ENCODE measurements at regions not wholly inside any gene's neighbourhood (a gene's known extent, or its start where the extent isn't known, plus 50 kb on each side); places are given as distances from the start of the nearest gene placed in this dataset.
"Not testable (repeated sequence)": the region's sequence is repeated elsewhere in the genome, so short reads cannot be mapped to it uniquely, and the experiment has no call there.

GRCh38 chr5:2533848-2534247, 217.6 kb downstream of the IRX2 start:
- not testable (repeated sequence) for H3K9ac ChIP-seq (ENCODE audit: low read length); H3K4me1 ChIP-seq (ENCODE audit: control insufficient read depth, insufficient read depth, low read length); H3K36me3 ChIP-seq (ENCODE audit: control insufficient read depth, insufficient read depth, low read length); H3K27me3 ChIP-seq (ENCODE audit: control insufficient read depth, insufficient read depth, low read length); H3K27ac ChIP-seq (ENCODE audit: low read depth, low read length); H3K4me3 ChIP-seq (ENCODE audit: low read length)

GRCh38 chr5:2532809-2533208, 218.7 kb downstream of the IRX2 start:
- no peak overlapping the region for H3K9ac ChIP-seq (ENCODE audit: low read length)
- H3K27me3 ChIP-seq (ENCODE audit: control insufficient read depth, insufficient read depth, low read length), result peaks cover 2% of the 10 kb centered on the region
- H3K4me1 ChIP-seq (ENCODE audit: control insufficient read depth, insufficient read depth, low read length), result no peaks in the 10 kb centered on the region
- H3K36me3 ChIP-seq (ENCODE audit: control insufficient read depth, insufficient read depth, low read length), result no peaks in the 10 kb centered on the region
- no peak overlapping the region for H3K4me3 ChIP-seq (ENCODE audit: low read length)
- no peak overlapping the region for H3K27ac ChIP-seq (ENCODE audit: low read depth, low read length)

- no peaks in the 10 kb centered on the region for H3K4me1 ChIP-seq (ENCODE audit: control insufficient read depth, insufficient read depth, low read length)
- peaks cover 2% of the 10 kb centered on the region for H3K27me3 ChIP-seq (ENCODE audit: control insufficient read depth, insufficient read depth, low read length)
- H3K36me3 ChIP-seq (ENCODE audit: control insufficient read depth, insufficient read depth, low read length), result no peaks in the 10 kb centered on the region
- H3K27ac ChIP-seq (ENCODE audit: low read depth, low read length), result no peak overlapping the region
- no peak overlapping the region for H3K4me3 ChIP-seq (ENCODE audit: low read length)
- H3K9ac ChIP-seq (ENCODE audit: low read length), result no peak overlapping the region
Observed at GRCh38 chr5:2531318-2531717, 220.2 kb downstream of the IRX2 start.

GRCh38 chr5:2530609-2531008, 220.9 kb downstream of the IRX2 start:
- Histone ChIP-seq H3K4me1 (ENCODE audit: control insufficient read depth, insufficient read depth, low read length) (no peaks in the 10 kb centered on the region), H3K27ac (ENCODE audit: low read depth, low read length) (no peak overlapping the region), H3K27me3 (ENCODE audit: control insufficient read depth, insufficient read depth, low read length) (peaks cover 2% of the 10 kb centered on the region), H3K36me3 (ENCODE audit: control insufficient read depth, insufficient read depth, low read length) (no peaks in the 10 kb centered on the region), H3K9ac (ENCODE audit: low read length) (no peak overlapping the region), H3K4me3 (ENCODE audit: low read length) (no peak overlapping the region)

- no peak overlapping the region for H3K27ac ChIP-seq (ENCODE audit: low read depth, low read length)
- peaks cover 2% of the 10 kb centered on the region for H3K27me3 ChIP-seq (ENCODE audit: control insufficient read depth, insufficient read depth, low read length)
- no peaks in the 10 kb centered on the region for H3K4me1 ChIP-seq (ENCODE audit: control insufficient read depth, insufficient read depth, low read length)
- H3K9ac ChIP-seq (ENCODE audit: low read length), result no peak overlapping the region
- H3K4me3 ChIP-seq (ENCODE audit: low read length), result no peak overlapping the region
- no peaks in the 10 kb centered on the region for H3K36me3 ChIP-seq (ENCODE audit: control insufficient read depth, insufficient read depth, low read length)
Observed at GRCh38 chr5:2529371-2530092, 221.9 kb downstream of the IRX2 start.

- H3K36me3 ChIP-seq (ENCODE audit: control insufficient read depth, insufficient read depth, low read length), result no peaks in the 10 kb centered on the region
- H3K9ac ChIP-seq (ENCODE audit: low read length), result no peak overlapping the region
- no peaks in the 10 kb centered on the region for H3K4me1 ChIP-seq (ENCODE audit: control insufficient read depth, insufficient read depth, low read length)
- H3K27me3 ChIP-seq (ENCODE audit: control insufficient read depth, insufficient read depth, low read length), result peaks cover 2% of the 10 kb centered on the region
- H3K27ac ChIP-seq (ENCODE audit: low read depth, low read length), result no peak overlapping the region
- H3K4me3 ChIP-seq (ENCODE audit: low read length), result no peak overlapping the region
Observed at GRCh38 chr5:2525351-2525750, 226.1 kb downstream of the IRX2 start.

GRCh38 chr5:2524620-2525019, 226.9 kb downstream of the IRX2 start:
- Histone ChIP-seq H3K27me3 (ENCODE audit: control insufficient read depth, insufficient read depth, low read length) (no peaks in the 10 kb centered on the region), H3K27ac (ENCODE audit: low read depth, low read length) (no peak overlapping the region), H3K36me3 (ENCODE audit: control insufficient read depth, insufficient read depth, low read length) (no peaks in the 10 kb centered on the region), H3K4me3 (ENCODE audit: low read length) (no peak overlapping the region), H3K4me1 (ENCODE audit: control insufficient read depth, insufficient read depth, low read length) (no peaks in the 10 kb centered on the region), H3K9ac (ENCODE audit: low read length) (no peak overlapping the region)

- H3K27me3 ChIP-seq (ENCODE audit: control insufficient read depth, insufficient read depth, low read length), result no peaks in the 10 kb centered on the region
- no peak overlapping the region for H3K4me3 ChIP-seq (ENCODE audit: low read length)
- no peaks in the 10 kb centered on the region for H3K4me1 ChIP-seq (ENCODE audit: control insufficient read depth, insufficient read depth, low read length)
- H3K9ac ChIP-seq (ENCODE audit: low read length), result no peak overlapping the region
- no peak overlapping the region for H3K27ac ChIP-seq (ENCODE audit: low read depth, low read length)
- no peaks in the 10 kb centered on the region for H3K36me3 ChIP-seq (ENCODE audit: control insufficient read depth, insufficient read depth, low read length)
Observed at GRCh38 chr5:2523180-2523579, 228.3 kb downstream of the IRX2 start.

GRCh38 chr5:2522372-2522771, 229.1 kb downstream of the IRX2 start:
- Histone ChIP-seq H3K4me1 (ENCODE audit: control insufficient read depth, insufficient read depth, low read length) (no peaks in the 10 kb centered on the region), H3K4me3 (ENCODE audit: low read length) (no peak overlapping the region), H3K27ac (ENCODE audit: low read depth, low read length) (no peak overlapping the region), H3K36me3 (ENCODE audit: control insufficient read depth, insufficient read depth, low read length) (no peaks in the 10 kb centered on the region), H3K27me3 (ENCODE audit: control insufficient read depth, insufficient read depth, low read length) (no peaks in the 10 kb centered on the region), H3K9ac (ENCODE audit: low read length) (no peak overlapping the region)

GRCh38 chr5:2519153-2519552, 232.3 kb downstream of the IRX2 start:
- no peaks in the 10 kb centered on the region for H3K4me1 ChIP-seq (ENCODE audit: control insufficient read depth, insufficient read depth, low read length)
- H3K9ac ChIP-seq (ENCODE audit: low read length), result no peak overlapping the region
- H3K4me3 ChIP-seq (ENCODE audit: low read length), result no peak overlapping the region
- H3K36me3 ChIP-seq (ENCODE audit: control insufficient read depth, insufficient read depth, low read length), result no peaks in the 10 kb centered on the region
- H3K27ac ChIP-seq (ENCODE audit: low read depth, low read length), result no peak overlapping the region
- no peaks in the 10 kb centered on the region for H3K27me3 ChIP-seq (ENCODE audit: control insufficient read depth, insufficient read depth, low read length)

GRCh38 chr5:2517451-2517850, 234.0 kb downstream of the IRX2 start:
- Histone ChIP-seq H3K4me3 (ENCODE audit: low read length) (no peak overlapping the region), H3K36me3 (ENCODE audit: control insufficient read depth, insufficient read depth, low read length) (no peaks in the 10 kb centered on the region), H3K27me3 (ENCODE audit: control insufficient read depth, insufficient read depth, low read length) (no peaks in the 10 kb centered on the region), H3K4me1 (ENCODE audit: control insufficient read depth, insufficient read depth, low read length) (no peaks in the 10 kb centered on the region), H3K27ac (ENCODE audit: low read depth, low read length) (no peak overlapping the region), H3K9ac (ENCODE audit: low read length) (no peak overlapping the region)

- no peak overlapping the region for H3K9ac ChIP-seq (ENCODE audit: low read length)
- H3K27me3 ChIP-seq (ENCODE audit: control insufficient read depth, insufficient read depth, low read length), result no peaks in the 10 kb centered on the region
- no peaks in the 10 kb centered on the region for H3K4me1 ChIP-seq (ENCODE audit: control insufficient read depth, insufficient read depth, low read length)
- no peak overlapping the region for H3K4me3 ChIP-seq (ENCODE audit: low read length)
- H3K36me3 ChIP-seq (ENCODE audit: control insufficient read depth, insufficient read depth, low read length), result no peaks in the 10 kb centered on the region
- no peak overlapping the region for H3K27ac ChIP-seq (ENCODE audit: low read depth, low read length)
Observed at GRCh38 chr5:2515180-2515764, 236.2 kb downstream of the IRX2 start.

- H3K9ac ChIP-seq (ENCODE audit: low read length), result no peak overlapping the region
- no peak overlapping the region for H3K27ac ChIP-seq (ENCODE audit: low read depth, low read length)
- no peaks in the 10 kb centered on the region for H3K4me1 ChIP-seq (ENCODE audit: control insufficient read depth, insufficient read depth, low read length)
- H3K27me3 ChIP-seq (ENCODE audit: control insufficient read depth, insufficient read depth, low read length), result no peaks in the 10 kb centered on the region
- no peaks in the 10 kb centered on the region for H3K36me3 ChIP-seq (ENCODE audit: control insufficient read depth, insufficient read depth, low read length)
- no peak overlapping the region for H3K4me3 ChIP-seq (ENCODE audit: low read length)
Observed at GRCh38 chr5:2514484-2514883, 237.0 kb downstream of the IRX2 start.
